ENCODE measurements at regions not wholly inside any gene's neighbourhood (a gene's known extent, or its start where the extent isn't known, plus 50 kb on each side); places are given as distances from the start of the nearest gene placed in this dataset.

GRCh38 chr1:11374748-11375110 is 101.7 kb downstream of the UBIAD1 start:
- TF ChIP-seq POLR2AphosphoS5 (IDR thresholded peaks at IDR 0.05; ENCODE audit: low read depth): no peak
- TF ChIP-seq CTCF (IDR thresholded peaks at IDR 0.05; ENCODE audit: insufficient read depth, low read length): no peak
- TF ChIP-seq GABPA (IDR thresholded peaks at IDR 0.05; ENCODE audit: low read depth): no peak
- no peak for TF ChIP-seq REST (IDR thresholded peaks at IDR 0.05; ENCODE audit: insufficient replicate concordance, low read depth)
- TF ChIP-seq SPI1 (IDR thresholded peaks at IDR 0.05; ENCODE audit: borderline replicate concordance, low read depth): no peak

All from HL-60 (cell line).